PC-9 (cell line): ENCODE measurements at regions not wholly inside any gene's neighbourhood (a gene's known extent, or its start where the extent isn't known, plus 50 kb on each side); places are given as distances from the start of the nearest gene placed in this dataset.

Experiments
- BruUV-seq: library from RNA; stranded (reverse); fragments of 400-500 nt; replicated peaks from 2 replicates; lab custom pipeline; 2021; lab: Mats Ljungman, UMichigan
- CTCF ChIA-PET: fragments of 300-600 bp; sonication (Branson Sonifier 250); formaldehyde crosslinking; loops from one replicate; lab custom pipeline; 2022; ENCODE audit warnings: antibody characterized with exemption; lab: Charles Lee
- POLR2A ChIA-PET: fragments of 300-600 bp; sonication (Branson Sonifier 250); formaldehyde crosslinking; loops from one replicate; lab custom pipeline; 2022; ENCODE audit warnings: antibody characterized with exemption; ENCODE audit not compliant: unreplicated experiment; lab: Charles Lee
- DNase-seq, 2 experiments: peaks; one replicate each; pipeline versions ENCODE4 v3.0.0 to v3.0.0-alpha.2; 2015 to 2022; ENCODE audit warnings: mixed read lengths in 1 of 2
- H2AFZ ChIP-seq: fragments of 200-600 bp; sonication (generic); 2 replicates; pipeline ENCODE4 v1.8.1; 2017; ENCODE audit warnings: antibody characterized with exemption
- H3F3A ChIP-seq: fragments of 200-600 bp; sonication (generic); 2 replicates; pipeline ENCODE4 v1.8.1; 2017; ENCODE audit warnings: antibody characterized with exemption, mild to moderate bottlenecking, low read depth; ENCODE audit not compliant: insufficient read depth
- H3K27ac ChIP-seq: fragments of 200-600 bp; sonication (generic); 2 replicates; pipeline ENCODE4 v1.6.1; 2016; ENCODE audit warnings: mixed run types
- H3K27me3 ChIP-seq: fragments of 200-600 bp; sonication (generic); 2 replicates; pipeline ENCODE4 v1.6.1; 2016; ENCODE audit warnings: low read depth, mixed run types; ENCODE audit not compliant: insufficient read depth
- H3K36me3 ChIP-seq: fragments of 200-600 bp; sonication (generic); 2 replicates; pipeline ENCODE4 v1.6.1; 2016; ENCODE audit warnings: low read depth, mixed run types
- H3K4me1 ChIP-seq: fragments of 200-600 bp; sonication (generic); replicated peaks from 2 replicates; pipeline ENCODE4 v1.6.1; 2016; ENCODE audit warnings: mixed run types; ENCODE audit not compliant: insufficient read depth
- H3K4me2 ChIP-seq: fragments of 200-600 bp; sonication (generic); 2 replicates; pipeline ENCODE4 v1.6.1; 2017; ENCODE audit warnings: mixed run types
- H3K4me3 ChIP-seq: fragments of 200-600 bp; sonication (generic); 2 replicates; pipeline ENCODE4 v1.6.1; 2016; ENCODE audit warnings: mixed run types
- H3K79me2 ChIP-seq: fragments of 200-600 bp; sonication (generic); 2 replicates; pipeline ENCODE4 v1.6.1; 2017; ENCODE audit warnings: low read depth, mixed run types
- H3K9me2 ChIP-seq: fragments of 200-600 bp; sonication (generic); 2 replicates; pipeline ENCODE4 v1.8.1; 2017; ENCODE audit warnings: mild to moderate bottlenecking; ENCODE audit not compliant: insufficient read depth
- H3K9me3 ChIP-seq: fragments of 200-600 bp; sonication (generic); 2 replicates; pipeline ENCODE4 v1.8.1; 2016; ENCODE audit warnings: low read depth; ENCODE audit not compliant: insufficient read depth
- H4K20me1 ChIP-seq: fragments of 200-600 bp; sonication (generic); 2 replicates; pipeline ENCODE4 v1.8.1; 2017; ENCODE audit not compliant: insufficient read depth
- CTCF ChIP-seq: fragments of 200-600 bp; sonication (generic); conservative IDR thresholded peaks from 2 replicates; pipeline ENCODE4 v1.6.1; 2017; ENCODE audit warnings: mixed run types, antibody characterized with exemption, mild to moderate bottlenecking, moderate library complexity
- EZH2 ChIP-seq: fragments of 200-600 bp; sonication (generic); IDR thresholded peaks from 2 replicates; pipeline ENCODE4 v1.8.0; 2017; ENCODE audit warnings: antibody characterized with exemption, low read depth
- intact Hi-C: fragments of 100-400 bp; cut with micrococcal nuclease; formaldehyde crosslinking; loops from one replicate; pipeline ENCODE4 v1.10.0; 2022; ENCODE audit not compliant: unreplicated experiment

DNA sequence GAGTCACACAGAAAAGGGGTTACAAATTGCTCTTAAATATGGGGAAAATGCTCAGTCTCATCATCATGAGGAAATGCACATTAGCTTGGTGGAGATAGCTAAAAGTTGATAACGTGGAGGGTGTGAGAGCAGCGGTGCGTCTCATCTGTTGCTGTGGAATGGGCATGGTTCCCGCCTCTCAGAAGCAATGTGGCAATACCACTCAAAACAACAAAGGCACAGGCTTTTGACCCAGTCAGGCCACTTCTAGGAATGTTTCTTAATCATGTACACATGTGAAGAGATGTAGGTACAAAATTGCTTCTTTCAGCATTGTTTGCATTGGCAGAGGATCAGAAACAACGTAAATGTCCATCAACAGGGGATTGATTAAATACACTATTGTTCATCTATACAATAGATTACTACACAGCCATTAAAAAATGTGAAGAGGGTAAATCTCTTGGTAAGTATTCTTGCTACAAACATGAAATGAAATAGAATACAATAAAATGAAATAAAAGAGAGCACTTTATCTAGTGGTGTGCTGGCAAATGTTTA lies 212.6 kb upstream of the MSX2 start:
- BruUV-seq: no TSS peak
- Histone ChIP-seq H3K4me2 (no peak overlapping the region), H3K9me2 (no peaks in the 10 kb centered on the region), H3K4me3 (no peak overlapping the region), H3K27me3 (peaks cover 40% of the 10 kb centered on the region), H3K9me3 (no peaks in the 10 kb centered on the region), H3K4me1 (no peaks in the 10 kb centered on the region), H3K36me3 (no peaks in the 10 kb centered on the region), H3K27ac (no peak overlapping the region), H2AFZ (no peak overlapping the region), H4K20me1 (no peaks in the 10 kb centered on the region), H3F3A (no peaks in the 10 kb centered on the region), H3K79me2 (no peaks in the 10 kb centered on the region)
- DNase-seq: peak in 1 of 2 experiments; percentile 61
- CTCF ChIA-PET: interaction anchor here (0.6 to 0.7 kb wide), 2 partner anchors 31 to 114 kb away, joined by 7 to 9 read pairs; no protein-coding TSS in a partner anchor
- TF ChIP-seq CTCF (no peak), EZH2 (no peak)
- POLR2A ChIA-PET: no interaction called here
- intact Hi-C loops: no loop called here

- peaks cover 55% of the 10 kb centered on the region for H3K27me3 ChIP-seq
- no peaks in the 10 kb centered on the region for H4K20me1 ChIP-seq
- intact Hi-C loops: no loop called here
- H3F3A ChIP-seq: no peaks in the 10 kb centered on the region
- CTCF ChIA-PET: no interaction called here
- TF ChIP-seq EZH2 (no peak), CTCF (no peak)
- BruUV-seq: no TSS peak
- no peaks in the 10 kb centered on the region for H3K4me1 ChIP-seq
- no peak overlapping the region for H3K27ac ChIP-seq
- DNase-seq: no peak
- no peaks in the 10 kb centered on the region for H3K9me3 ChIP-seq
- POLR2A ChIA-PET: no interaction called here
- no peaks in the 10 kb centered on the region for H3K36me3 ChIP-seq
- no peak overlapping the region for H3K4me3 ChIP-seq
- H3K79me2 ChIP-seq: no peaks in the 10 kb centered on the region
- no peak overlapping the region for H2AFZ ChIP-seq
- no peak overlapping the region for H3K4me2 ChIP-seq
- no peaks in the 10 kb centered on the region for H3K9me2 ChIP-seq
Measured at GRCh38 chr5:174514325-174514724, 210.1 kb upstream of the MSX2 start.

- Histone ChIP-seq H4K20me1 (no peaks in the 10 kb centered on the region), H3K4me3 (no peak overlapping the region), H3K4me2 (no peak overlapping the region), H3K27ac (no peak overlapping the region), H2AFZ (no peak overlapping the region), H3K36me3 (no peaks in the 10 kb centered on the region), H3K4me1 (no peaks in the 10 kb centered on the region), H3K9me2 (no peaks in the 10 kb centered on the region), H3K27me3 (peaks cover 52% of the 10 kb centered on the region), H3F3A (no peaks in the 10 kb centered on the region), H3K9me3 (no peaks in the 10 kb centered on the region), H3K79me2 (no peaks in the 10 kb centered on the region)
- intact Hi-C loops: no loop called here
- CTCF ChIA-PET: no interaction called here
- POLR2A ChIA-PET: no interaction called here
- BruUV-seq: no TSS peak
- no peak for TF ChIP-seq EZH2
- no peak for TF ChIP-seq CTCF
- no peak for DNase-seq
Measured at GRCh38 chr5:174514983-174515394, 209.4 kb upstream of the MSX2 start.
